OCI-LY3 (cell line): ENCODE measurements at regions not wholly inside any gene's neighbourhood (a gene's known extent, or its start where the extent isn't known, plus 50 kb on each side); places are given as distances from the start of the nearest gene placed in this dataset.

Source experiments
- EZH2phosphoT487 ChIP-seq: fragments of 200-600 bp; shearing (Covaris generic); IDR thresholded peaks from 2 replicates; pipeline ENCODE4 v1.6.1; 2018; ENCODE audit warnings: antibody characterized with exemption, mixed run types, low read depth
- TF ChIP-seq, protein P1 (sequence below): fragments of 200-600, 300-600 bp; sonication (generic); IDR thresholded peaks from 2 replicates; pipeline ENCODE4 v1.5.1; 2014; ENCODE audit warnings: antibody characterized with exemption, low read length, low read depth

GRCh38 chr15:38042707-38043445, 108.4 kb downstream of the TMCO5A start:
- TF ChIP-seq, protein P1, sequence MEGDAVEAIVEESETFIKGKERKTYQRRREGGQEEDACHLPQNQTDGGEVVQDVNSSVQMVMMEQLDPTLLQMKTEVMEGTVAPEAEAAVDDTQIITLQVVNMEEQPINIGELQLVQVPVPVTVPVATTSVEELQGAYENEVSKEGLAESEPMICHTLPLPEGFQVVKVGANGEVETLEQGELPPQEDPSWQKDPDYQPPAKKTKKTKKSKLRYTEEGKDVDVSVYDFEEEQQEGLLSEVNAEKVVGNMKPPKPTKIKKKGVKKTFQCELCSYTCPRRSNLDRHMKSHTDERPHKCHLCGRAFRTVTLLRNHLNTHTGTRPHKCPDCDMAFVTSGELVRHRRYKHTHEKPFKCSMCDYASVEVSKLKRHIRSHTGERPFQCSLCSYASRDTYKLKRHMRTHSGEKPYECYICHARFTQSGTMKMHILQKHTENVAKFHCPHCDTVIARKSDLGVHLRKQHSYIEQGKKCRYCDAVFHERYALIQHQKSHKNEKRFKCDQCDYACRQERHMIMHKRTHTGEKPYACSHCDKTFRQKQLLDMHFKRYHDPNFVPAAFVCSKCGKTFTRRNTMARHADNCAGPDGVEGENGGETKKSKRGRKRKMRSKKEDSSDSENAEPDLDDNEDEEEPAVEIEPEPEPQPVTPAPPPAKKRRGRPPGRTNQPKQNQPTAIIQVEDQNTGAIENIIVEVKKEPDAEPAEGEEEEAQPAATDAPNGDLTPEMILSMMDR: no peak
- no peak for TF ChIP-seq EZH2phosphoT487
